OCI-LY3 (cell line): ENCODE measurements at regions not wholly inside any gene's neighbourhood (a gene's known extent, or its start where the extent isn't known, plus 50 kb on each side); places are given as distances from the start of the nearest gene placed in this dataset.

Experiments used
- CTCF ChIP-seq: fragments of 200-600, 300-600 bp; sonication (generic); IDR thresholded peaks from 2 replicates; pipeline ENCODE4 v1.5.1; 2014; ENCODE audit warnings: antibody characterized with exemption, low read length, low read depth
- EZH2phosphoT487 ChIP-seq: fragments of 200-600 bp; shearing (Covaris generic); IDR thresholded peaks from 2 replicates; pipeline ENCODE4 v1.6.1; 2018; ENCODE audit warnings: antibody characterized with exemption, mixed run types, low read depth

GRCh38 chr9:90428517-90428916 is 214.1 kb downstream of the DIRAS2 start:
- TF ChIP-seq CTCF: no peak
- no peak for TF ChIP-seq EZH2phosphoT487
